ENCODE measurements at regions not wholly inside any gene's neighbourhood (a gene's known extent, or its start where the extent isn't known, plus 50 kb on each side); places are given as distances from the start of the nearest gene placed in this dataset.

DNA sequence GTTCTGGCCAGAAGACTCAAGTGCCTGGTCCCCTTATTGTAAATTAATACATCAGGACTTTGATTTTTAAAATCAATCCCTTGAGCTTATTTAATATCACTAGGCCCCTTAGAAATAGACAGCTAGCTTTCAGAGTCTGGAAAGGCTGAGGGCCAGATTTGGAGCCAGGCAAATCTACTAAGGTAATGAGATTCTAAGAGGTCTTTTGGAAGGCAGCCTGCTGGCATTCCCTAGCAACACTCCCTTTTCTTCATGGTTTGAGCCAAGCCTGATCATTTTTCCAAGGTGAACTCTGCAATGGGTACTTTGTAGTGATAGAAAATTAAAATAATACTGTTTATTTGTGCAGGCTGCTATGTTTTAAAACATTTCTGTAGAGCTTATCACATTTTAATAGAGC is 378.5 kb downstream of the FAT4 start:
- no peak for ATAC-seq
- DNase-seq, result no peak

DNA sequence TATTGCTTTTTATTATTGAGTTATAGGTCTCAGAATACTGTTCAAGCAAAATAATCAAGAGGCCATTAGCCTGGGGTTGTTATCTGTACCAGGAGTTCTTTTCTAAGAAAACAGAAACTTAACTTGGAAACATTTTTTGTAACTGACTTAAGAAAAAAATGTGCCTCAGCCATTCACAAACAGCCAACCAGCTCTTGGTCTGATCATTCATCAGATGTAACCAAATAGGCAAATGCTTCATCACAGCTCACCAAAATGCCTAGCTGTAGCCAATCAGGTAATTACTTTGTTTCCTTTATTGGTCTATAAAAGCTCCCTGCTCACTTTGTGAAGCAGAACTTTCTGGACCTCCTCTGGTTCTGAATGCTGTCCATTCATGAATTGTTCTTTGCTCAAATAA is 387.7 kb downstream of the FAT4 start:
- DNase-seq, result no peak

DNA sequence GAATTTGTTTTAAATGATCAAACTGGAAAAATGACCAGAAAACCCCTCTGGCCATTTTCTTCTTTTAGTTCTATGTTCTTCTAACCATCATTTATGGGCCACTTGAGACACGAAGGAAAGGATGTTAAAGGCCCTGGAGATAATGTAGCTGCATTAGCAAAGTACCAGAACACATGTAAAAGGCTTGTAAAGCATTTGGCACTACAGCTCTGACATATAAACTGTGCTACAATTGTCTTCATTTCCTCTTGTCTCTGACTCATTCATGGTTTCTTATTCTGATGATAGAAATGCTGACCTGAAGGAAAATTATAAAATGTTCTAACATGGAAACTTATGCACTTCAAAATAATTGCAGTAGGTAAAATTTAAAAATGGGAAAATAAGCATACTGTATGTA is 388.7 kb downstream of the FAT4 start:
- DNase-seq (no peak), ATAC-seq (no peak)

More for the DNA sequence above, 387.7 kb downstream of the FAT4 start:
- no peak for ATAC-seq

DNA sequence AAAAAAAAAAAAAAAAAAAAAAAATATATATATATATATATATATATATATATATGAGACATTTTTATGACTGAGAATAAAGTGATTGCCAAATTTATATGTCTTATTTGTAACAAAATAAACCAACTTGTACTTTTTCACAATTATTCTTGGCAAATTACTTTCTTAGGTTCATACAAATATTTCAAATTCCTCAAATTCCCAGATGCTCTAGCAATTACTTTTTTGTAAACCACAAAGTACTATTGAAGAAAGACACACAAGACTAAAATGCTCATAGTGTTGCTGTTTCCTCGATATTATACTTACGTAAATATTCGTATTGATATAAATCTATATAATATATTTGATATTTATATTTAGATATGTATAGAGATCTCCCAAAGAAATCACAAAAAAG is 390.0 kb downstream of the FAT4 start:
- DNase-seq (no peak), ATAC-seq (no peak)

DNA sequence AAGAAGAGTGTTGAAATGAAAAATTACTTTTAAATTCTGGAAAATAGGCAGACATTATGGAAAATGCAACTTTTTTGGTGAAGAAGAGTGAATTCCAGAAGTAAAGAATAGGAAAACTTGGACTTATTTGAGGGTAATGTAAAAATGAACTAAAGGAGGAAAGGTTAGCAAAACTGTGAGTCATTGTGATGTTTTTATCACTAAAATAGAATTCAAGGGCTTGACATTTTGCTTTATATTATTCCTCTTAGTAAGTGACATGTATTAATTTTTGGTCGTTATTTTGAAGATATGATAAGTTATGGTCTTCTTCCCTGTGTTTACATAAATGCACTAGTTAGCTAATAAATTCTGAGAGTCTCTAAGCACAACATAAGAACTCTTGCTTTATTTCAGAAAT is 390.9 kb downstream of the FAT4 start:
- ATAC-seq, result no peak
- no peak for DNase-seq

DNA sequence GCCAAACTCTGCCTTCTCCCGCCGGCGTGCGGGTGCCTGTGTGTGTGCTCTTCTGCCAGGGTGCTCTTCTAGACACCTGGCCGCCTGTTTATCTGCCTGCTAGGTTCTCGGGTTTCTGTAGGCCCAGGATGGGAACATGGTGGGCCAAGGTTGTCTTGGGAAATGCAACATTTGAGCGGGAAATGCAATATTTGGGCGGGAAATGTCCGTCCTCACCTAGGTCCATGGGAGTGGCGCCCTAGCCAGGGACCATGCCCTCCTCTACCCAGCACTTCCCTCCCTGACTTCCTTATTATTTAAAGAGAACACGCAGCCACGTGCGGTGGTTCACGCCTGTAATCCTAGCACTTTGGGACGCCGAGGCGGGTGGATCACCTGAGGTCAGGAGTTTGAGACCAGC is 392.6 kb downstream of the FAT4 start:
- no peak for DNase-seq
- no peak for ATAC-seq

DNA sequence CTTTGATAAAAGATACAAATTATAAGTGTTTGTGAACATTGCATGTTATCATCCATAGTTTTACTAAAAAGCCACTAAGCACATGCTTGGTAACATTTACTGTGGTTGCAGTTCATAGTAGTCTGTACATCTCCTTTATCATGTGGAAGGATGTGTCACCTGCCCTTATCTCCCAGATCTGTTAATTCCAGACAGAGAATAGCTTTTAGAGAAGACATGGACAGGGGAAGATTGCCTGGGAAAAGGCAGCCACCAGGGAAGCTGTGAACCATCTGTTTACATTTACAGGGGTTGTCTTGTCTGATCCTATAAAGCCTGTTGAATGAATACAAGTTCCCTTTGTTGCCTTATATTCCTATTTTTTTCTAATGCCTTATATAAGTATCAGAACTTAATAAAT is 396.0 kb downstream of the FAT4 start:
- DNase-seq (no peak), ATAC-seq (no peak)

DNA sequence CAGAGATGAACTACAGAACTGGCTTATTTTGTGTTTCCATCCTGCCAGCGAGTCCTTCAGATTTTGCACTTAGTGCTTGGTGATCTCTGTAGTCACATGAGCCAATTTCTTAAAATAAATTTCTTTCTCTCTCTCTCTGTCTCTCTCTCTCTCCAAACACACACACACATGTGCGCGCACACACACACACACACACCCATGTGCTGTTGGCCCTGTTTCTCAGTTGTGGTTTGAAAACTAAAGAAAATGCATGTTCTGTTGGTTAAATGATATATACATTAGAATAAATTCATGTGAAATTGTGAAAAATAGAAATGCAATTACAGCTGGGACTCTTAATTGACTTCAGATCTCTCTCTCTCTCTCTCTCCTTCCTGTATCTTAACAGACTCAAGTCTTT is 399.3 kb downstream of the FAT4 start:
- no peak for ATAC-seq
- DNase-seq, result no peak

DNA sequence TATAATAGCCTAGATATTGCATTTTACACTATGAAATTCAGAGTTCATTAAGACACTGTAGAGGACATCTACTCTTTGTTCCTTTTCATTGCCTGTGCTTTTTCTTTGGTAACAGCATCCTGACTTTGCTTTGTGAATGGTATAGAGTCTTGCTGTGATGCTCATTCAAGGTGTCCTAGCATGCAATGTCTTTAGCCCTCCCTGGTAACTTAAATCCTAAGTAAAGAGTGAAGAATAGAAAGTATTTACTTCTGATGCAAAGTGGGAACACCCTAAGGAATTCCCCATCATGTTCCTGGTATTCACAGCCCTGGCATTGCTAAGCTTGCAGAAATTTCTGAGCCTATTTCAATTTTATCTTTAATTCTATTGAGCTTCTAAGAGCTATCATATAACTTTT is 400.1 kb downstream of the FAT4 start:
- ATAC-seq (no peak), DNase-seq (no peak)

DNA sequence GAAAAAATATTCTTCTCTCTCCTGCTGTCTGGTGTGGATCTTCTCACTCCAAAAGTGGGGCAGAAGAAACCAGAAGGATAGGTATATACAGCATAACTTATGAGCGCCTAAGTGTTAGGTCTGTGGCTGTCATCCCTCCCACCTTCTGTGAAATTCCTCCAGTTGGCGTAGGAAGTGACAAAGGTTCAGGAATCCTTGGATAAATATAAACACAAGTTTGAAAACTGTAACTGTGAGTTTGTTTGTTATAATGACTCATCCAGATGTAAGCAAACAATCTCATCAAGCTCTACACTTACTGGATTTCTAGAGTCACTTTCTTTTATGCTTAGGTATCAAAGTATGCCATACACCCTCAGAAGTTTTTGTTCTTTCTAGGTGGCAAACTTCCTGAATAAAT is 405.2 kb downstream of the FAT4 start:
- no peak for ATAC-seq
- DNase-seq, result no peak

DNA sequence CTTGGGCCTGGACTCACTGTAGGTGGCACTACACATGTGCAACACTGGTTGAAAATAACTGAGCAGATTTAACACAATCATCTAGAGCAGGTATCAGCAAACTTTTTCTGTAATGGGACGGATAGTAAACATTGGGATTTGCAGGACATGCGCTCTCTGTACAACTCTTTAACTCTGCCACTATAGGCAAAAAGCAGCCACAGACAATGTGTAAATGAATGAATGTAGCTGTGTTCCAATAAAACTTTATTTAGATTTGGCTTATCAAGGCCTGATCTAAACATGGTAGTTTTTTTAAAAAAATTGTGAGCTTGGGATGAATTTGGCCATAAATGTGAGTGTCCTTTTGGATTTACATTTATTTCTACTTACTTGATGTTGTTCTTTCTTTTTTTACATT is 407.3 kb downstream of the FAT4 start:
- DNase-seq, result no peak
- no peak for ATAC-seq

DNA sequence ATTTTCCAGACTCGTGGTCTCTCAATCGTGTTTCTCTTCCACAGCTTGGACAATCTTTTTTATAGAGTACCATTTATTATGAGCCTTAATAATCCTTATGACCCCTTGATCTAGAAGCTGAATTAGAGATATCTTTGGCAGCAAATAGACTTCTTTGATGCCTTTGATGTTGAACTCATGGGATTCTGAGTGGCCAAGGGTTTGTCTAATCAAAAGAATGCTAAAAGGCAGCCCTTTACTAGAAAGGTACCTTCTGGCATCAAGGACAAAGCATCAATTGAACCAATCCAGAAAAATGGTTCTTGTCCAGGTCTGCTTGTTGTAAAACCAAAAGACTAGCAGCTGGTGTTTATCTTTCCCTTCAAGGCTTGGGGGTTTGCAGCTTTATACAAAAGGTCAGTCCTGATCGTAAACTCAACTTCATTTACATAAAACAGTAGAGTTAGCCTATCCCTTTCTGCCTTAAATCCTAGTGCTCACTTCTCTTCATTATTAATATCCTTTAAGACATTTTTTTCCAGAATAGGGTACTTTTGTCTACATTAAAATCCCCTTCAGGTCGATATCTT is 411.3 kb downstream of the FAT4 start:
- DNase-seq (no peak), ATAC-seq (no peak)

DNA sequence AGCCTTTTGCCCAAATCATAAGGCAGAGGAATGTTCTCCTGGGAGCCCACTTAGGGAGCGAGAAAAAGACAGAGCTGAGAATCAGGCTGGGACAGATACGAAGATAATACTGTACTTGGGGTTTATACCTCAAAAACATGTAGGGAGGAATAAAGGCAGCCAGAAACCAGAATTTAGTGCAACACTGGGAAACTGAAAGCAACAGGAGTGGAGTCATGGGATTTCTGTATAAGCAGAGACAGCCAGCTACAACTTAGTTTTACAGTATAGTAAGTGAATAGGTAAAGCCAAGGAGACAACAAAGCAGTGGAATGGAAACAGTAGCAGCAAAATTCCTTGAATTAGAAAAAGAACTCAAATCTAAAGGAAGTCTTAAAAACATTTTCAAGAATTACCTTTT is 413.2 kb downstream of the FAT4 start:
- DNase-seq (no peak), ATAC-seq (no peak)

DNA sequence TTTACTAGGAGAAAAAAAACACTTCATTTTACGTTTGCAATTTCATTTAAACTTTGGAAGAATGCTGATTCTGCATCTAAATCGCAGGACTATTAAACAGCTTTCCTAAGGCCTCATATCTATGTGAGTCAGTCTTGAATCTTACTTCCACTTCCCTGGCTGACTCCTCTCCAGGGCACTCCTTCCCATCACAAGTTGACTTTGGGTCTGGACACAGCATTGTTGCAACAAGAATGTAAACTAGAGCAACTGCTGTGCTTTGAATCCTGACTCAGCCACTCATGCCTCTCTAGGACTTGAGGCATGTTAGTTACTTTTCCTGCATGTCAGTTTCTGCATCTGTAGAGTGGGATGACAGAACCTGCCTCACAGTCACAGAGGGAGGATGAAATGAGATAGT is 413.8 kb downstream of the FAT4 start:
- DNase-seq (no peak), ATAC-seq (no peak)

DNA sequence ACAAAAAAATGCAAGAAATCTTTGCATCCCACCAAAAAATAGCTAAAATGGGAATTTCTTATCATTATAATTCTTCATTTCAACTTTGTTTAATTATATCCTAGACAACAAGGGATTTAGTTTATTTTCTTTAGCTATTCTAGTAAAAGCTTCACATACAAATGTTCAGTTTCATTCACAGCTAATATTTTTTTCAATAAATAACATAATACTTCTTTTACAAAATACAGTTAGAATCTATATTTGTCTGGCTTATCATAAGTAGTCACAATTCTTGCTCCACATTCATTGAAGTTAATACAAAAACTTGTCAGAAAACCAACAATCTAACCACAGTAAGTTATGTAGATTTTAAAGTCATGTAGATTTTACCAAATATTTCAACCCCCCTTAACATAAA is 414.4 kb downstream of the FAT4 start:
- ATAC-seq (no peak), DNase-seq (no peak)

DNA sequence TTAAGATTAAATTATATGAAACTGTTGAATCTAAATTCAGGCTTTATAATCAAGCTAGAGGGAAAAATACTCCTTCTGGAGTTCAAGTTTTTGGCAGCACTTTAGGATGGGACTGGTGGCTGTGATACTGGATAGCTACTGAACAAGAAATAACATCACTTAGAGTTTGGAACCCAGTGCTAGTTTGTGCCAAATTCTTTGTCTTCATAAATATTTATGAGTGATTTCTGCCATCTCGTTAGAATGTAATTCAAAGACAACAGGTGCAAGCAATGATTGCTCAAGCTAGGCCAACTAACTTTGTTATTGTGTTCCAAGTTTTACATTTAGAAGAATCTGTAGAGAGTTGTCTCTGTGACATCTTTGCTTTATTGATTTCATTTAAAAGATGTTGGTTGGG is 417.9 kb downstream of the FAT4 start:
- no peak for ATAC-seq

DNA sequence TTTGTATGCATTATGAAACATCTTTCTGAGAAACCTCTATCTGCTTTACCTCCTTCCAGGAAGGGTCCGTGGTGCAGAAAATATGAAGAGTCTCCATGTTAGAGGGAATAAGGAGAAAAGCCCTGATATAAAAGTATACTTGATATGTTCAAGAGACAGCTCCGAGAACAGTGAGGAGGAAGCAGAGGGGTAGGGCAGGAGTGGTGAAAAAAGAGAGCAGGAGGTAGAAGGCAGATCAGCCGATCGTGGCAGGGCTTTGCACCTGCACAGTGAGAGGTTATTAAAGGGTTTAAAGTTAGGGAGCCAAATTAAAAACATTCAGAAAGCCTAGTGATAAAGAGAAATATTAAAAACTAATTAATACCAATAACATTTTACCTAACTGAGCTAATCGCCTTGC is 419.7 kb downstream of the FAT4 start:
- DNase-seq (no peak), ATAC-seq (no peak)

More for the DNA sequence above, 417.9 kb downstream of the FAT4 start:
- no peak for DNase-seq

DNA sequence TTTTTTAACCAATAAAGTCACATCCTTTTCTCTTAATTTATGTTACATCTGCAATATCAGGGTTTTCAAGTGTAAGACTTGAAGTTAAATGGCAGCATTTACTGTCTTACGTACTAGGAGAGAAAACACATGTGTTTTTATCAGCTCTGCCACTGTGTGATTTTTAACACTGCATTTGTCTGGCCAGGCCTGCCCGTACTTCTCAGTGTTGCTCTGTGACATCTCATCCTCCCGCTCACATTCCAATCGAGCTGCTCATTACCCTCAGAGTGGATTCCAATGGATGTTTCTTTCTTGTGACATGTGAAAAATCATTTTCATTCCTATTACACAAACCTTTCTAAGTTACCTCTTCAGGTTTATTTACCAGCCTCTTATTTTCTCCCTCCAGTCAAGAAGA is 420.3 kb downstream of the FAT4 start:
- ATAC-seq (no peak), DNase-seq (no peak)

DNA sequence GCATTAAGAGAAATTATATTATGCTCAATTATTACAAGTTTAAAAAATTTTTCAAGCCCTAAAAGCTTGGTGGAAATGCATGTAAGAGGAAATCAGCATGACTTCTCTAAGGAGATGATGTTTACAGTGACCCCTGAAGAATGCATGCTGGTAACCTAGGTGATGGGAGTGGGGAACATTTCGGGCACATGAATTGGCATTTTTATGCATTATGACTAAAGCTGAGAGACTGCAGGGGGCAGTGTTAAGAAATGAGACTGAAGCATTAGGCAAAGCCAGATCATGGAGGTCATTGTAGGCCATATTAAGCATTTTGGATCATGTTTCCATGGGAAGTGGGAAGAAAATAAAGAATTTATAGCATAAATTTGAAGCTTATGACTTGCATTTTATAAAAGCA is 421.3 kb downstream of the FAT4 start:
- ATAC-seq, result no peak
- no peak for DNase-seq

DNA sequence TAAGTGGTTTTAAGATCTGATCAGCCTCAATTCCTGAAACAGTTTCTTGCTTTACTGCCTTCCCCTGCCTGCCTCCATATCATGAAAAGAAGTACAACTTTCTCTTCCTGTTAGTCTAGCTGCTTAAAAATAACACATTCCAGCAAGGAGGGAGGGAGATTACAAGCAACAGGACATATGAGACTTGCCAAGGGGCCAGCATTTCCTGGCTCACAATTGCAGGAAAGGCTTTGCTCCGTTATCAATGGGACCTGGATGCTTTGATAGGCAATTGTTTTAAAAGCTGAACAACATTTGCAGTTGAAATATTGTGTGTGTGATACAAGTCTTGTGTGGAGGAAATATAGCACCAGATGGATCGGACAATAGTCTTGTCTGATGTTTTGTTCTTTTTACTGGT is 425.0 kb downstream of the FAT4 start:
- ATAC-seq (no peak), DNase-seq (no peak)

DNA sequence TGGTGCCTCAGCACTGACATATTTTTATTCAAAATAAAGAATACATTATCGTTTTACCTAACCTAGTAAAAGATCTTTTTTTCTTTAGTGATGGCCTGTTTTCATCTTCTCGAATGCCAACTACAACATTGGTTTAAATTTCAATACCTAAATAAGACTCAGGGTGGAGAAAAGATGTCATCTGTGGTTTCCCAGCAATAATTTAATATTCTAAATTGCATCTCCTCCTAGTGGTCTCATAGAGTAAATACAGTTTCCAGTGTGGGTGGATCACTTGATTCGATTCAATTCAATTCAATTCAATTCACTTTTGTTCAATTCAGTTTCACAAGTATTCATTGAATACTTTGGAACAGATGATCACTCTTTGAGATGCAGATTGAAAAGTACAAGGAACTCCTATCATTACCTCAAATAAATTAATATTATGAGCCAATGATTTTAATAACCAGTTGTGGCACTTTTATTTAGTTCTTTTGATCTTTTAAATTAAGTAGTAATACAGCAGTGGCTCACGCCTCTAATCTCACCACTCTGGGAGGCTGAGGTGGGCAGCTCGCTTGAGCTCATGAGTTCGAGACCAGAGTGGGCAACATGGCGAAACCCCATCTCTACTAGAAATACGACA is 427.2 kb downstream of the FAT4 start:
- ATAC-seq (no peak), DNase-seq (no peak)

DNA sequence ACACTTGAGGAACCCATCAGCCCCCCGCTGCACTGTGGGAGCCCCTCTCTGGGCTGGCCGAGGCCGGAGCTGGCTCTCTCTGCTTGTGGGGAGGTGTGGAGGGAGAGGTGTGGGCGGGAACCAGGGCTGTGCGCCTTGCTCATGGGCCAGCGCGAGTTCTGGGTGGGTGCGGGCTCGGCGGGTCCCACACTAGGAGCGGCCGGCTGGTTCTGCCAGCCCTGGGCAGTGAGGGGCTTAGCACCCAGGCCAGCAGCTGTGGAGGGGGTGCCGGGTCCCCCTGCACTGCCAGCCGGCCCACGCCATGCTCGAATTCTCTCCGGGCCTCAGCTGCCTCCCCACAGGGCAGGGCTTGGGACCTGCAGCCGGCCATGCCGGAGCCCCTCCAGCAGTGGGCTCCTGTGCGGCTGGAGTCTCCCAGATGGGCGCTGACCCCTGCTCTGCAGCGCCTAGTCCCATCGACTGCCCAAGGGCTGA is 430.2 kb downstream of the FAT4 start:
- DNase-seq (no peak), ATAC-seq (no peak)

DNA sequence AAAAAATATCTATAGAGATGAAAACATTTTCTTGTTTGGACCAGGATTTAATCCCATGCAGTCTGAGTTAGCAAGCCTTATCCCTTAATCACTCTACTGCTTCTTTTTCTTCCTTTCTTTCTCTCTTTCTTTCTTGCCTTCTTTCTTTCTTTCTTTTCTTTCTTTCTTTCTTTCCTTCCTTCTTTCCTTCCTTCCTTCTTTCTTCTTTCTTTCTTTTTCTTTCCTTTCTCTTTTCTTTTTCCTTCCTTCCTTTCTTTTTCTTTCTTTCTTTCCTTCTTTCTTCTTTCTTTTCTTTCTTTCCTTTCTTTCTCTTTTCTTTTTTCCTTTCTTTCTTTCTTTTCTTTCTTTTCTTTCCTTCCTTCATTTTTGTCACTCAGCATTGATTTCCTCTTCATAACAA is 434.6 kb downstream of the FAT4 start:
- no peak for DNase-seq
- ATAC-seq, result no peak

DNA sequence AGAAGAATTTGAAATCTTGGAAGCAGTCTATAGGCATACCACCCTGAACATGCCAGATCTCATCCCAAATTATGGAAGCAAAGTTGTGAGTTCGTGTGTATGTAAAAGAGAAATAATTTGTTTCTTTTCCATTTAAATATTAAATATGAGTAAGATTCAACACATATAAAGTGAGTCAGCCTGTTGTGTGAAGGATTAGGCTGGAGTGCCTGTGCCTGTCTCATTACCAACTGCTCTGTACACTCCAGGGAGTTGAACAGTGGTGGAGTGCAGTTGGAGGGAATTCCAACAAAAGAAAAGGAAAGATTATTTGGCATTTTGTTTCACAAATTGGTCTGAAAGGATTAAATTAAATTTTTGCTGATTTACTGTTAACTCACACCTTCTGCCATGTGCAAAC is 435.6 kb downstream of the FAT4 start:
- DNase-seq (no peak), ATAC-seq (no peak)
